ENCODE measurements at regions not wholly inside any gene's neighbourhood (a gene's known extent, or its start where the extent isn't known, plus 50 kb on each side); places are given as distances from the start of the nearest gene placed in this dataset.

DNA sequence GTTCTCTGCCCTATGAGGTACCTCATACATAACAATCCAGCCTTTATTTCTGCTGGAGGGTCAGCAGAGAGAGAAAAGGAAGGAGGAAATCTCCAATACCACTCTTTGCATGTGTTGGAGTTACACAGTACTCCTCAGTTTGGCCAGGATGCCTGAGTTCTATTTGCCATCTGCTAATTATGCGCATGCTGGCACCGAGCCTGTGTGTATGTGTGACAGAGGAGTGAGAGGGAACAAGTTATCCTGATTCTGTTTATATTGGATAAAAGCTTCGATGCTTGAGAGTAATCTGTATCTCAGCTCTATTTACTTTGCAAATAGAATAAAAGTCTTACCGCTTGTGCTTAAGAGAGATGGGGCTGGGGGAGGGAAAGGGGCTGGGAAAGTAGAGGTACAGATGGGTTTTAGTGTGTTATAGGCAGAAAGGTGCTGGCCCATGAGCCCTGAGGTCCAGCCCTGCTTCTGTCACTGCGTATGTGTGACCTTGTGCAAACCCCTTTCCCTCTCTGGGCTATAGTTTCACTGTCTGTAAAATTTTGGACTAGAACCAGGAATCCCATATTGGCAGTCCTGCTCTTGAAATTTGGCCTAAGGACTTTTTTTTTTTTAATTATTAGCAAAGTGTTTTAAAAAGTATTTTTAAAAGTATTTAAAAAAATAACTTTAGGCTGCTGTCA is 54.5 kb upstream of the PLXNA2 start:
- no peak for DNase-seq

DNA sequence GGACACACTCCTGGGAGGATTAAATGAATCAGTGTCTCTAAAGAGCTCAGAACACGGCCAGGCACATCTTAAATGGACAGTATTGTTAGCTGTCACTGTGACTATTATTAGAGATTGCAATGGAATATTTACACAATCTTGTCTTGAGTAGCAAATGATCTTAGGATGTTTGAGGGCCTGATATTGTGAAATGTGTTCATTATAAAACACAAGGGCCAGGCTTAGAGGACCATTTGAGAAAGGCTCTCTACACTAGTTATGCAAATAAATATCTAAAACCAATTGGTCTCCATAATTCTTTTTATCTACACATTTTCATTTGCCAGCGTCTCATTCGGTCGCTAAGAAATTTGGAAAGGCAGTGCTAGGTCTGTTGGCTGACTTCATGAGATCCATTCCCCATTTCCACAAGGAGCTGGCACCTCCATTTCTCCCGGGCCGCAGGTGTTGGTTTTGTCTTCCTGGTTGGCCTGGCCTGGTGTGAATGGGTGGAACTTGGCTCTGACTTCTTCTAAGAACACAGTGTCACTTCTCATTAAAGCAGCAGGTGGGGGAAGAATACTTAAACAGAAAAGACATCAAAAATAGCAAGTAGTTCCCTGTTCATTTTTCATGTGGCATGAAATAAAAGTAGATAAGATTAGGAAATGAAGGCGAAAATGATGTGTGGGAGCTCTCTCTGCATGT is 56.0 kb upstream of the PLXNA2 start:
- DNase-seq: no peak

DNA sequence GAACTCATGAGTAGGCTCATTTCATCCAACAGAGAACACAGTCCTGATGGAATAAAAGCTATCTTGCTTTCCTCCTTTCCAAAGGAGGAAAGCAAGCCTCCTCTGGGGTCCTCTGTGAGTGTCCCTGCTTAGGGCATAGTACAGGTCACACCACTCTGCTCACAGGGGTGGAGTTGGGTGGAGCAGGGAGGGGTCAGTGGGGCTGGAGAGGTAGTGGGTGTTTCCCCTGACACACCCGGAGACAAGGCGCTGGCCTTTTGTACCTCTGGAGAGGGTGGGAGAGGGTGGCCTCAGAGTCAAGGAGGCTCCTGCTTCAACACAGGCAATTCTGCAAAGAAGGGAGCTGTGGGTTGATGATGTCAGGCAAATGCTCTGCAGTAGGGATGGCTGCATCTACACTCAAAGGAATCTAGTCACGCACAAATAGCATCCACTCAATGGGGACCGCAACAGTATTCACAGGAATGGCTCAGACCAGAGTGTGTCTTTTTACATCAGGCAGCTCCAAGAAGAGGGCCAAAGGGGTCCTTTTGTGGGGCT is 58.6 kb upstream of the PLXNA2 start:
- no peak for DNase-seq

DNA sequence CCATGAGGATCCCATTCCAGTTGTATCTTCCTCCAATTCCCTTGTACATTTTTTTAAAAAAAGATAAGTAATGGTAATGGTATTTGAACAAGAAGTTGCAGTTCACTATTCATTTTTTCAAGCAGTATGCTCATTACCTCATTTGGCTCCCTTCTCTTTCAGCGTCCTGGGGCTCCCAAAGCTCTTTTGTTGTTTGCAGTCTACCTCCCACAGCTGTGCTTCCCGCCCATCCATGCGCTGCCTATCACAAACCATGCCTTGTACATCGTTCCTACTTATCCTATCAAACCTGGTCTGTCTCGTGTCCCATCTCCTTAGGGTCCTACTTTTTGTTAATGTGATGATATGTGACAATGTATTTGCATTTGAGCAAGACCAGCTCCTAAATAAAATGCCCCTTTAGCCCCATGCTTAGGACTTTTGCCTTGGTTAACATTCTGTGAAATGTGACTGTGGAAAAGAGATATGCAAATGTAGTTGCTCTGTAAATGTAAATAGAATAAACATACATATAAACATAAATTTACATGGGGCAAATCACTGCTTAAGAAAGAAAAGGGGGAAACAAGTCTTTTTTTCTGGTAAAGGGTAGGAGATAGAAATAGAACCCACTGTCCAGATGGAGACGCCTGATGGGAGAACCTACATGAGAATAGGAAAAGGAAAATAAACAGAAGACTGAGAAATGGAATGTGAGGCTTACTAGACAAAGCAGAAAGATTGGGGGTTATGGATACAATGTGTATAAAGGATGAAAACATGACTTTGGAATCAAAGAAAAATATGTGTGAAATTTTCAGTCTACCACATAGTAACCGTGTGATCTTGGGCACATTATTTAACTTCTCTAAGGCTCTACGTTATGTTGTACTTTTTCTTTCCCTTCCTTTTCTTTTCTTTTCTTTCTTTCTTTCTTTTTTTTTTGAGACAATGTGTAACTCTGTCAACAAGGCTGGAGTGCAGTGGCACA is 59.8 kb upstream of the PLXNA2 start:
- no peak for DNase-seq

DNA sequence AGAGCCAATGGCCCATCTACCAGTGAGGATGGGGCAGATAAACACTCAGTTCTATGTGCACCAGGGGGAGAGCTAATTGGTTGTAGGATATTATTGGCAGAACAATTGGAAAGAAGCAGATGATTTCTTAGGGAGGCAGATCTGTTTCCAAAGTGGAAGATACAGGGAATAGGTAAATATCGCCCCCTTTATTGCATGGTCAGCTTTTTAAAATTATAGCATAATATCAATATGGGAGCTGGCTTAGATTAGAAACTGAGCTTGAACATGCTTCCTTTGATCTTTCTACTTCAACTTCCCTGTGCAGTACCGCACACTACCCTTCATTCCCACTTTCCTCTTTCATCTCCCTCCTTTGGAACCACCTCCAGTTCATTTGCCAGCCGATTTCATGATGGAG is 64.0 kb upstream of the PLXNA2 start:
- no peak for DNase-seq

DNA sequence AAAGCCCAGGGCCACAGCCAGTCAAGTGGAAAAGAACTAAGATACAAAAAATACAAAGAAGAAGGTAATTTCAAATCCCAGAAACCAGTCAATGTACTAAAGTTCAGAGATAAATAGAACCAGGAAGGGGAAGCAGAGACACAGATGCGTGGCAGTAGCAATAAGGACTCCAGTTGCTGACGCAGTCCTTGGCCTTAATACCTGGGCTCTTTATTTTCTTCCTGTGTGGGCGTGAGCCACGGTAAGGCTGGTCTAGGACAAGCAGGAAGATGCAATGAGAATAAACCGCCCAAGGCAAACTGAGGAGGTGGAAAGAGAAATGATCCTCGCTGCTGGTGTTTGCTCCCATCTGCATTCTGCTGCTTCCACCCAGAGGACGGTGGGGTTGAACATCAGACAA is 65.6 kb upstream of the PLXNA2 start:
- DNase-seq: no peak

DNA sequence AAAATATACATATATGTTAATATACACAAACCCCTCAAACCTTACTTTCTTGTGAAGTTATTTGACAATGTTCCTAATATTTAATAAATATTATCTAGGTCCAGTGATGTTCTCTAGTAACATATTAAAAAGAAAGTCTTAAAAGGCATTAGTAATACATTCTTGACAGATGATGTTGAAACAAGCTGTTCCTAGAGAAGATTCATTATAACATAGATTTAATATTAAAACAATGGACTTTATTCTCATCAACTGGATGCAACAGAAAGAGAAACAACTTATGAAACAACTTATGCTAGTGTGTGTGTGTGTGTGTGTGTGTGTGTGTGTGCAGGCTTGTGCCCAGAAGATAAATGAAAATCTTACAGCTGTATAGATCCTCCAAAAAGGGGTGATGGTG is 68.5 kb upstream of the PLXNA2 start:
- DNase-seq: no peak

DNA sequence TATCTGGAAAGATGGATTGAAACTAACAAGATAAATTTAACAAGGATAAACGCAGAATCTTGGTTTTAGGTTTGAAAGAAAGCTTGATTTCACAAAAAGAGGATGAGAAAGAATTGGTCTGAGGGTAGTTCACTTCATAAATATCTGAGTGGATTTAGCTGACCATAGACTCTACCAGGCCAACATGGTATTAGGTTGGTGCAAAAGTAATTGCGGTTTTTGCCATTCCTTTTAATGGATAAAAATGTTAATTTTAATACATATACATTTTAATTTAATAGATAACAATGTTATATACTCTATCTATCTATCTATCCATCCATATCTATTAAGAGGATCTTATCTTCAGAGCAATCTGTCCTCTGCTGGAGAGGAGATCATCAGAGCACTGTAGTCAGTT is 70.2 kb upstream of the PLXNA2 start:
- DNase-seq: no peak

DNA sequence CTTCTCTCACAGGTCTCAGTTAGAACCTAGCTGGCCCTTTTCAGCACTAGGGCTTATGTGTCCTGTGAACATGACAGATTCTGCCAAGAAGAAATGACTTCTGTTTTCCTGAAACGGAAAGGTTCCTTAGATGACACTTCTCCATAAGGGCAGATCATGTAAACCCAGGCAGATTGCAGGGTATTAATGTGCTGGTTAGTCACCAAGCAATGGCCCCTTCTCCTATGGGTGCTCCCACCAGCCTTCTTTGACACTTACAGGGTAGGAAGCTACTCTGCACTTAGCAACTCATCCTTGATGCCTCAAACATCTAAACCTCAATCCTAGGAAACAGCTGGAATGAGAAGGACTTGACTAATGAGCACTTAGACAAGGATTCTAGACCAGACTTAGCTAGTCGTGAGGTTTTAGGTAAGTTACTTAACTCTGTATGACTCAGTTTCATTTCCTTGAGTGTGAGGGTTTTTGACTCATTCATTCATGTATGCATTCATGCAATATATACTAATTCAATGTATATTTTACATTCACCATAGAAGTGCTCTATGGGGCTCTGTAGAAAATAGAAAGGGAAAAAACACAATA is 74.1 kb upstream of the PLXNA2 start:
- DNase-seq: no peak

DNA sequence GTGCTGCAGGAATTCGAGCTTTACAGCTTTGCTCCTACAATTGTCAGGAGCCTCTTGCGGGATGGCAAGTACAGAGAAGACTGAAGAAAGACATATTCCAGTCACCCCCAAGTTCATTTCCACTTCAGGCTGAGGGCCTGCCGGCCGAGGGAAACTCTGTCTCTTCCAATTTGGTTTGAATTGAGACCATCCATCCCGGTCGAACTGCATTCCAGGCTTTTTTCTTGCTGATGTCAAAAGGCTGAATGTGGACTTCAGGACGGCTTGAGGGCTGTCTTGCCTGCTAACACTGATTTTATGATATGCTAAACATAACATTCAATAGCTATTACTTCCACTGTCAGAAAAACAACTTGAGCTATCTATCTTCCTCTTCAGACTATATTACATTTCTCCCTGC is 79.8 kb upstream of the PLXNA2 start:
- DNase-seq: no peak

DNA sequence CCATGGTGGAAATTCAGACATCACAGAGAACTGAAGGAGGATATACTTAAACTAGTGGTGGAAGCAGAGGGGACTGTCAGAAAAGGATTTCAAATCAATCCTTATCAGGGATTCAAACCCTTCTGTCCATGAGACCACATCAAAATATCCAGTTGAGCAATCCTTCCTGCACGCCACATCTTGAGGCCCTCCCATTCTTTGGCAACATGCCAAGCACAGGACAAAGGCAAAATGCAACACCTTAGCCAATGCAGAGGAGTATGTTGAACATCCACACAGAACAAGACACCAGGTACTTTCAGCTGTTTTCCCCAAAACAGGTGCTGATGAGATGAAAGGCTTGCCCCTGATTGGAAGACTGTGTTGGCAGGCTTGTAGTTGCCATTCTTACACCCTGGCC is 81.8 kb upstream of the PLXNA2 start:
- no peak for DNase-seq

DNA sequence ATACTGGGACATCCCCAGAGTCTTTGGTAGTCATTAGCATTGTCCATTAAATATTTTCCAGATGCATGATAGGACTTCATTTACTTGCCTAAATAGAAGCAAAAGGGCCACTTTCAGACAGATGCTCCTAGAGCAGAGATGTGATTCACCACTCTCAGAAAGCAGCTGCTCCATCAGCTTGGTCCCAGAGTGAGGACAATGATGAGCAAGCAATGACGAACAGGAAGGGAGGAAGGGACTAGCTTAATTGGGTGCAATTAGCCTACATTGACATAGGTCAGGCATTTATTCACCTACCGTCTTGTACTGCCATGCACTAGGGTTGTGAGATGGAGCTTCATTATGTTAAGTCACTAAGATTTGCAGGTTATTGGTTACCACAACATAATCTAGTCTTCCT is 85.1 kb upstream of the PLXNA2 start:
- no peak for DNase-seq

DNA sequence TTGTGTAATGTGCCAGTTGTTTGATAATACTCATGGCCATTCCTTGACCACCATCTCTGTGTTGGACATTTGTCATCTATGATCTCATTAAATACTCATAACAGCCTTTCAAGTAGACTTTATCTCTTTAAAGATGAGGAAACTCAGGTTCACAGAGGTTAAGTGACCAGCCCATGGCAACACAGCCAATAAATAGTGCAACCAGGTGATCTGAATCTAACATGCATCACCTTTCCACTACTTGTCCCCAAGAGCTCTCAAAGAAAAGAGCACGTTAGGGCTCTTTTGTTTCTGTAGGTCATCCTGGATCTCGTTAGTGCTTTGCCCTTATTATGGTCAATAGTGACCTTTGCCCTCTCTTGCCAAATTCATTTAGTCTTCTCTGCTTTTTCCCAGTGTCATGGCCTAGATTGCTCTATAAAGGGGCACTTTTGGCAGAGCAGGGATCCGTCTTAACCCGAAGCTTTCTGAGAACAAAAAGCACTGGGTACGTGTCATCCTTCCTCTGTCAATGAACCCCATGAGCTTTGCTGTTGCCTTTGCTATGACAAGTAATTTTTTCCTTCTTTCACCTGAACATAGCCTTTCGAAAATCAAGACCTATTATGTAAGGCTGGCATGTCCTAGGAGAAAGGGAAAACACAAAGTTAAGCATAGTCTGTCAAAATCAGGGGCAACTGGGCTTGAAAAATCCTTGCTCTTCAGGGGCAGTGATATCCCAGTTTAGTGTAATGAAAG is 88.0 kb upstream of the PLXNA2 start:
- DNase-seq: no peak

DNA sequence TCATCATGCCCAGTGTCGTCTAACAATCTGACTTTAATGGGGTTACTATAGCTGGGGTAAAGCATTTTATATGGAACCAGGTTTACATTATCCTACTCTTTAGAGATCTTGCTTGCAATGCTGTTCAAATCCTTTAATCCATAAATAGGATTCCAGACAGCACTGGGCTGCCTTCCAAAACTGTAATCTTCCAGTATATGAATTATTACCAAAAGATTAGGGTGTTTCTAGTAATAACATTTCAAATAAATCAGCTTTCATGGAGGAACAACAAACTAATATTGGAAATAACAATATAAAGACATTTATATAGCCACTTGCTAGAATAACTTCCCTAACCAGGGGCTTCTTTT is 88.6 kb upstream of the PLXNA2 start:
- no peak for DNase-seq

DNA sequence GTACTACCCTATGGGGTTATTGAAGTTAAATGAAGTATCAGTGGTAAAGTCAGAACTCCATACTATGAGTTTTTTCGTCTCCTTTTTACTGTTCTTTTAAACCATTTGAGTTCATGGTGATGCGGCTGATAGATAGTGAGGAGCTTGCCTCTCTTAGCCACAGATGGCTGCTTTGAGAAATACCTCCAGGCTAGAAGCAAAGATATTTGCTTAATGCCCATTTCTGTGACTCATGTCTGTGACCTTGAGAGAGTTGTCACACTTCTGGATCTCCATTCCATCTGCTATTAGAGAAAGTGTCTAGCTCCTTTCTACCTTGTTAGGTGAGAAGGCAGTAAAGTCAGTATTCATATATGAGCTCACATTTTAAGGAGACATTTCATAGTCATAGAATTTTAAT is 89.5 kb upstream of the PLXNA2 start:
- no peak for DNase-seq

DNA sequence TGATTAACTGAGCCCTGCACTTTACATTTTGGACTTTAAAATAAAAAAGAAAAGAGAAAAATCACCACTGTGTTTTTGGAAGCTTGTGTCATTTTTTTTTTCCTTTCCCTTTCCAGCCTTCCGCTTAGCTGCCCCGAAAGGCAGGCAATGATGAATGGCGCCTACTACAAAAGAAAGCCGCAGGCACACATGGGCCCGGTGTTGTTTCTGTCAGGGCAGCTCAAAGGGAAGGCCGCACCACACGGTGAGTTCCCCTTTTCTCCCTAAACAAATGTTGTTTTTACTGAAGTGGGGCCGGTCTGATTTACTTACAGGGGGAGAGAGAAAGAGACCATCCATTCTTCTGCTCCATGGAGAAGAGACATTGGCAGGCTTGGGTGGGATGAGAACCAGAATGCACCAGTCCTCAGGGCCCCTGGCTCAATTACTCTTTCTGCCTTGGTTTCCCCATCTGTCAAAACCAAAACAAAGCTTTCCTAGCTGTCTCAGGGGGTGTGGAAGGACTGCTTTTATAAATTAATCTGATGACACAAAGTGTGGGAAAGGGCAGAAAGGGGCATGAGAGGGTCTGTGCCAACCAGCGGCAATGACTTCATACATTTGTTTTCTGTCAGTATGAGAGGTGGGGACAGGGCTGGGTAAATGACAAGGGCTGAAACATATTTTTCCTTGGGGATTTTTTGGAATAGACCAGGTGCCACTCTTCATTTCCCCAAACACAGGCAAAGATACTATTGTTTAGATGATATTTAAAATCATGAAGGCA is 91.4 kb upstream of the PLXNA2 start:
- DNase-seq: no peak

DNA sequence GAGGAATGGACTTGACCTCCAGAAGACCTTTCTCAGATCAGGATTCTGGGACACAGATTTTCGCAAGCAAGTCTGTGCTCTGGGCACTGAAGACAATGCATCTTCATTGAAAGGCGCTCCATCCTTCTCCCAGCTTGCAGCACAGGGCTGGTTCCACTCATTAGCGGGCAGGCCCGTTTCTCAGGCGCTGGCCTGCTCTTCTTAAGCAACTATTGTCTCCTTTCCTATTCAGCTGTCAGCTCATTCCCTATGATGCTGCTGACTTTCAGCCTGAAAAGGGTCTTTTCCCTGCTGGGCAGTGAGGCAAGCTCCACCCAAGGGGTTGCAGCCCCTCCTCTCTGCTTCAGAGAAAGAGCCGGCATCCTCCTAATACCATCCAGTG is 91.9 kb upstream of the PLXNA2 start:
- DNase-seq: no peak

DNA sequence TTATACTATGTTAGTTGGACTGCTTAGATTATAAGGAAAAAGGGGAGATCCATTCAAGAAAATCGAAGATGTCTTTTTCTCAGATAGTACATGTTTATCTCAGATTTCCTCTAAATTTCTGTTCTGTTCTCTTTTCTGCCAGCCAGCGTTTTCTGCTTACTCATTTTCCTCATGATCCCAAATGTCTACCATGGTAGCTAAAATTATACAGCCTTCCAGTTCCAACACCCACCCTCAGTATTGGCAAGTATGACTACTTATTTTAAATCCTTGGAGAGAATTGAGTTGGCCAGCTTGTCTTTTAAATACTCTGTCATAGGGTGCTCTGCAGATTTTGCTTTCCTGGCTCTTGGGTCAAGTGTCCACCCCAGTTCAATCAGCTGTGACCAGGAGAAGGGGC is 95.7 kb upstream of the PLXNA2 start:
- DNase-seq: no peak

DNA sequence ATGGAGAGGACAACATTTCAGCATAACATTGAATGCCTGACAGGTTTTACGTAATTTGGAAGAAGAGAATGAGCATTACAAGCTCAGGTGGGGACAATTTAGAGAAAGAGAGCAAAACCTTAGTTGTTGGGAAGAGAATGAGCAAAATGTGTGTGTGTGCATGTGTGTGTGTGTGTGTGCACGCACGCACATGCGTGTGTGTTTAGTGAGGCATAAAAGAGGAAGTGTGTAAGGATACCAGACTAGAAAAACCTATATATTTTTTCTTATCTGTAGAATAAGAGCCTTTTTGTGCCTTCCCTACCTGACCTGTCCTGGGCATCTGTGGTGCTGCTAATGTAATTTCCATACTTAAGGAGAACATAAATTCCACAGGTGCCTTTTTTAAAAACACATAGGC is 99.0 kb upstream of the PLXNA2 start:
- no peak for DNase-seq

DNA sequence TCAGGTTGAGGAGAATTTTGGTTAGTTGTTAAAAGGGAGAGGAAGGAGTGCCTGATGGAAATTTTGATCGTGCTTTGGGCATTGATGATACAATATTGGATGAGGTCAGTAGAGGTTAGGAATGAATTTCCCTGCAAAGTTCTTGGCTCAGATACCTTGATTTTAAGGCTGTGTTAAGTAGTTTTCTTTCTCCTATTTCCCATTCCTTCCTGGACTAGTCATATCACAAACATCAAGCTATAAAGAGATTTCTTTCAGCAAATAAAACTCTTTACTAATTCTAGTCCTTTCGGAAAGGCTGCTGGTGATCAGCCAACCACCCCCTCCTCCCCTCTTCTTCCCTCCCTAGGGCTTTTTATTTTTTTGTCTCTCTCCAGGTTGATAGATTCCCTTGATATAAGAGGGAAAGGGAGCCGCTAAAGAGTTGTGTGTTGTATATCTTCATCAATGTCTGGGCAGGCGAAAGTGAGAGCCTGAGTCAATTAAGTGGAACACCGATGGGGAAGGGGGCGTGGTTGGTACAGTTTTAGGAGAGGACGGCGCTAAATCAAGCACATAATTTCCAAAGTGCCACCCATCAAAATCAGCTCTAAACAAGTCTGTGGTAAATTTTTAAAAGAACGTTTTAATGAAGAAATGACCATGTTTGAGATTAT is 100.1 kb upstream of the PLXNA2 start:
- no peak for DNase-seq

DNA sequence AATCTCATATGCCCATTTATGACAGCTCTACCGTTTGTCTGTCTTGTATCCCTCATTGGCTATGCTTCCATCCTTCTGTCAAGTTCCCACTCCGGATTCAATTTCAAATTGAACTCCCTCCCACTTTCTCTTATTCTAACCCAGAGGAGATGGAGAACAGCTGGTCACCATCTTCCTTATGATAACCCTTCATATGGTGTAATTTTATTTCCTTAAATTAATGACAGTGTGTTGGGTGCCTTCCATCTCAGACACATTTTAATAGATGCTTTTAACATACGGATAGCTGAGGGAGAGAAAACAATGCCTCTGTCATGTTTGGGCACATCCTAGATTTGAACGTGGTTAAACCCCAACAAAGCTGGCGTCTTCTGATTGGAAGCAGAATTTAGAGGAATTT is 103.0 kb upstream of the PLXNA2 start:
- DNase-seq: no peak

Measured in CD4-positive, alpha-beta T cell treated with Interleukin-4 for 1 hour (primary cell).